ENCODE measurements at regions not wholly inside any gene's neighbourhood (a gene's known extent, or its start where the extent isn't known, plus 50 kb on each side); places are given as distances from the start of the nearest gene placed in this dataset.

GRCh38 chr10:108014145-108014901 lies 849.8 kb upstream of the SORCS1 start:
- Histone ChIP-seq H3K27me3 (ENCODE audit: insufficient read depth, low read length) (no peaks in the 10 kb centered on the region), H2BK120ac (ENCODE audit: low read depth, low read length, poor library complexity, severe bottlenecking) (no peak overlapping the region), H4K20me1 (ENCODE audit: control insufficient read depth, insufficient read depth, insufficient read length) (no peaks in the 10 kb centered on the region), H3K4me1 (ENCODE audit: insufficient read depth, low read length) (no peaks in the 10 kb centered on the region), H3K9me3 (ENCODE audit: control insufficient read depth, low read depth, low read length) (no peaks in the 10 kb centered on the region), H3K27ac (ENCODE audit: insufficient read length, low read depth, low read length) (no peak overlapping the region), H3K4ac (ENCODE audit: low read depth, low read length) (no peak overlapping the region), H3K14ac (ENCODE audit: insufficient read depth, low read length) (no peak overlapping the region), H3K23ac (ENCODE audit: insufficient read length, low read depth, low read length) (no peak overlapping the region), H2AFZ (ENCODE audit: low read length) (no peak overlapping the region), H3K79me1 (ENCODE audit: insufficient read depth, low read depth, low read length, poor library complexity, severe bottlenecking) (no peaks in the 10 kb centered on the region), H4K5ac (ENCODE audit: insufficient read length, low read depth, low read length) (no peak overlapping the region), H3K23me2 (ENCODE audit: insufficient read length, low read depth, low read length, poor library complexity, severe bottlenecking) (no peaks in the 10 kb centered on the region), H4K8ac (replicated peaks; ENCODE audit: insufficient read length, low read depth, low read length) (no peak overlapping the region), H3K79me2 (ENCODE audit: insufficient read depth, low read length) (no peaks in the 10 kb centered on the region; the same call in 1 of the 2 replicates), H3K18ac (ENCODE audit: insufficient read length, low read depth, low read length) (no peak overlapping the region), H3K9ac (ENCODE audit: extremely low read depth, insufficient read length, low read length) (no peak overlapping the region), H2BK15ac (ENCODE audit: low read depth, low read length) (no peak overlapping the region), H2AK5ac (ENCODE audit: insufficient read length, low read length) (no peak overlapping the region), H2BK5ac (ENCODE audit: insufficient read length, low read length) (no peak overlapping the region), H3K4me2 (ENCODE audit: insufficient read depth, insufficient read length, low read length) (no peak overlapping the region), H2BK20ac (ENCODE audit: low read depth, low read length, poor library complexity, severe bottlenecking) (no peak overlapping the region), H2BK12ac (ENCODE audit: insufficient read length, low read depth, low read length) (no peak overlapping the region), H3K56ac (ENCODE audit: insufficient read length, low read depth, low read length) (no peak overlapping the region), H4K91ac (ENCODE audit: insufficient read length, low read depth, low read length) (no peak overlapping the region), H3T11ph (ENCODE audit: low read length) (no peak overlapping the region)
- peaks cover 9% of the 10 kb centered on the region in 2 experiments; a peak in 4 of 5 replicates for H3K9me3 Mint-ChIP-seq
- H3K27me3 Mint-ChIP-seq (ENCODE audit: low read depth), result no peaks in the 10 kb centered on the region
- no peak for DNase-seq
- no peaks in the 10 kb centered on the region for H3K4me1 Mint-ChIP-seq
- H3K36me3 Mint-ChIP-seq (ENCODE audit: insufficient read depth in 1 of 3, low read depth in 3 of 3), result peaks cover 0 to 12% (median 0%) of the 10 kb centered on the region in 3 experiments; a peak in 2 of 7 replicates
- no peak for TF ChIP-seq CTCF (conservative IDR thresholded peaks at IDR 0.05)
- no peak overlapping the region for H3K27ac Mint-ChIP-seq
- 100% methylated on average over 1 of the region's 4 CpGs for WGBS (ENCODE audit: extremely low coverage, insufficient read length, low lambda C conversion rate)
- H3K4me3 Mint-ChIP-seq, result no peak overlapping the region

Measured in H9 (cell line).